Epithelial cell of proximal tubule (primary cell): ENCODE measurements at regions not wholly inside any gene's neighbourhood (a gene's known extent, or its start where the extent isn't known, plus 50 kb on each side); places are given as distances from the start of the nearest gene placed in this dataset.
A peak's percentile ranks its signal among the peaks of the same experiment; 100 is the strongest.
"Not testable (repeated sequence)": the region's sequence is repeated elsewhere in the genome, so short reads cannot be mapped to it uniquely, and the experiment has no call there.

Source experiments
- DNase-seq: peaks from one replicate; pipeline ENCODE4 v3.0.0-alpha.2; 2011; ENCODE audit warnings: low read depth
- H3K4me3 ChIP-seq: 2 replicates; pipeline ENCODE4 v1.5.1; 2011; ENCODE audit warnings: low read depth, mild to moderate bottlenecking, low read length
- CTCF ChIP-seq: conservative IDR thresholded peaks from 2 replicates; pipeline ENCODE4 v1.5.1; 2012; ENCODE audit warnings: low read depth, mild to moderate bottlenecking, low read length

- no peak for DNase-seq
- no peak overlapping the region for H3K4me3 ChIP-seq
- TF ChIP-seq CTCF, result no peak
Measured at GRCh38 chrX:130529531-130529930, 127.7 kb downstream of the RBMX2 start.

GRCh38 chrX:130531066-130531465 is 129.3 kb downstream of the RBMX2 start:
- no peak for DNase-seq
- H3K4me3 ChIP-seq, result no peak overlapping the region
- TF ChIP-seq CTCF, result no peak

GRCh38 chrX:130539721-130540321 is 138.0 kb downstream of the RBMX2 start:
- no peak for DNase-seq
- H3K4me3 ChIP-seq, result no peak overlapping the region
- TF ChIP-seq CTCF, result peak; percentile 74

- no peak for DNase-seq
- no peak for TF ChIP-seq CTCF
Measured at GRCh38 chrX:130543603-130544325, 142.0 kb downstream of the RBMX2 start.

GRCh38 chrX:130545796-130546195 is 144.0 kb downstream of the RBMX2 start:
- DNase-seq, result no peak
- H3K4me3 ChIP-seq, result no peak overlapping the region
- TF ChIP-seq CTCF, result no peak

More at GRCh38 chrX:130543603-130544325, 142.0 kb downstream of the RBMX2 start:
- no peak overlapping the region for H3K4me3 ChIP-seq

- DNase-seq, H3K4me3 ChIP-seq: not testable (repeated sequence)
Measured at GRCh38 chrX:130549382-130549781, 147.6 kb downstream of the RBMX2 start.

GRCh38 chrX:130550351-130550750 is 148.6 kb downstream of the RBMX2 start:
- DNase-seq, result no peak
- TF ChIP-seq CTCF, result no peak
- H3K4me3 ChIP-seq, result no peak overlapping the region
